H1 (cell line): ENCODE measurements at regions not wholly inside any gene's neighbourhood (a gene's known extent, or its start where the extent isn't known, plus 50 kb on each side); places are given as distances from the start of the nearest gene placed in this dataset.

Experiments
- CTCF ChIA-PET: fragments of 300-600 bp; sonication (Branson Sonifier 250); formaldehyde crosslinking; loops from one replicate; lab custom pipeline; 2021; ENCODE audit not compliant: partially characterized antibody; lab: Charles Lee
- POLR2A ChIA-PET: fragments of 300-600 bp; sonication (Branson Sonifier 250); formaldehyde crosslinking; loops from one replicate; lab custom pipeline; 2021; ENCODE audit warnings: inconsistent platforms; ENCODE audit not compliant: partially characterized antibody; lab: Charles Lee
- DNase-seq, 2 experiments: peaks; one replicate each; pipeline versions ENCODE4 v3.0.0 to v3.0.0-alpha.2; 2010 to 2022; ENCODE audit warnings: low spot score in 2 of 2, low read depth in 1 of 2, mixed read lengths in 1 of 2
- FAIRE-seq: peaks from 2 replicates; lab custom pipeline; 2011; peaks lifted over from hg19 to GRCh38; lab: Jason Lieb, UNC
- H2AFZ ChIP-seq: 2 replicates; pipeline ENCODE4 v1.8.1; 2012; ENCODE audit warnings: low read length, inconsistent platforms
- H2AK5ac ChIP-seq: 2 replicates; pipeline ENCODE4 v1.6.1; 2013; ENCODE audit warnings: low read depth, low read length
- H2BK120ac ChIP-seq: replicated peaks from 2 replicates; pipeline ENCODE3; 2013; ENCODE audit warnings: low read depth, low read length, inconsistent platforms
- H2BK12ac ChIP-seq: 2 replicates; pipeline ENCODE4 v1.6.1; 2013; ENCODE audit warnings: low read depth, low read length
- H2BK15ac ChIP-seq: 2 replicates; pipeline ENCODE4 v1.6.1; 2013; ENCODE audit warnings: low read length
- H2BK20ac ChIP-seq: 2 replicates; pipeline ENCODE4 v1.6.1; 2013; ENCODE audit warnings: low read length
- H2BK5ac ChIP-seq: 2 replicates; pipeline ENCODE4 v1.6.1; 2013; ENCODE audit warnings: low read depth, low read length
- H3K14ac ChIP-seq: 2 replicates; pipeline ENCODE4 v1.6.1; 2013; ENCODE audit warnings: inconsistent platforms; ENCODE audit not compliant: insufficient read length
- H3K18ac ChIP-seq: 2 replicates; pipeline ENCODE4 v1.6.1; 2013; ENCODE audit warnings: low read length; ENCODE audit errors: extremely low read depth
- H3K23ac ChIP-seq: 2 replicates; pipeline ENCODE4 v1.6.1; 2013; ENCODE audit warnings: inconsistent platforms; ENCODE audit not compliant: insufficient read length
- H3K23me2 ChIP-seq: 2 replicates; pipeline ENCODE4 v1.6.1; 2013; ENCODE audit warnings: low read depth, low read length
- H3K27ac ChIP-seq: 2 replicates; pipeline ENCODE4 v1.6.1; 2011; ENCODE audit warnings: low read depth, low read length, inconsistent platforms
- H3K27me3 ChIP-seq, 4 experiments: replicated peaks in 1 of 4; 1 replicate in 1 of 4; 2 replicates in 3 of 4; pipeline versions ENCODE4 v1.6.1 to v1.8.1; 2011 to 2013; ENCODE audit warnings: low read length in 3 of 4, mild to moderate bottlenecking in 3 of 4, inconsistent platforms in 2 of 4, mixed read lengths in 2 of 4, moderate library complexity in 1 of 4; ENCODE audit not compliant: control insufficient read depth in 3 of 4, insufficient read depth in 3 of 4; ENCODE audit errors: extremely low read depth in 1 of 4
- H3K36me3 ChIP-seq, 4 experiments: 2 replicates each; pipeline versions ENCODE4 v1.6.1 to v1.8.1; 2011 to 2013; ENCODE audit warnings: mild to moderate bottlenecking in 4 of 4, low read length in 3 of 4, moderate library complexity in 2 of 4, control low read depth in 1 of 4, inconsistent platforms in 1 of 4; ENCODE audit not compliant: insufficient read depth in 4 of 4, control insufficient read depth in 2 of 4
- H3K4ac ChIP-seq: replicated peaks from 2 replicates; pipeline ENCODE3; 2013; ENCODE audit warnings: low read length, low read depth, mixed read lengths, inconsistent platforms; ENCODE audit not compliant: insufficient read length
- H3K4me1 ChIP-seq, 4 experiments: replicated peaks in 1 of 4; 1 replicate in 1 of 4; 2 replicates in 3 of 4; pipeline versions ENCODE4 v1.6.1 to v1.8.1; 2011 to 2013; ENCODE audit warnings: low read length in 3 of 4, inconsistent platforms in 2 of 4, mixed read lengths in 1 of 4; ENCODE audit not compliant: insufficient read depth in 4 of 4, control insufficient read depth in 3 of 4
- H3K4me2 ChIP-seq, 2 experiments: 2 replicates each; pipeline versions ENCODE4 v1.6.1 to v1.8.1; 2011 to 2013; ENCODE audit warnings: low read depth in 2 of 2, low read length in 2 of 2, control low read depth in 1 of 2, inconsistent platforms in 1 of 2, mild to moderate bottlenecking in 1 of 2; ENCODE audit not compliant: insufficient read depth in 1 of 2
- H3K4me3 ChIP-seq, 4 experiments: fragments of 200-600, 300-600 bp in 1 of 4; sonication (generic), shearing (Covaris generic), sonication (Bioruptor Twin) in 1 of 4; 2 replicates each; pipeline versions ENCODE4 v1.5.1 to v1.8.1; 2011 to 2016; ENCODE audit warnings: low read length in 4 of 4, low read depth in 3 of 4, control low read depth in 2 of 4, inconsistent platforms in 2 of 4, mild to moderate bottlenecking in 2 of 4, mixed read lengths in 1 of 4, moderate library complexity in 1 of 4; ENCODE audit not compliant: insufficient read depth in 2 of 4; ENCODE audit errors: extremely low read depth in 1 of 4
- H3K56ac ChIP-seq: replicated peaks from 2 replicates; pipeline ENCODE3; 2013; ENCODE audit warnings: low read depth, mild to moderate bottlenecking, mixed read lengths, low read length, inconsistent platforms; ENCODE audit not compliant: insufficient read length
- H3K79me1 ChIP-seq: 2 replicates; pipeline ENCODE4 v1.6.1; 2013; ENCODE audit warnings: low read depth, low read length, control low read depth
- H3K79me2 ChIP-seq, 2 experiments: 2 replicates each; pipeline versions ENCODE4 v1.6.1 to v1.8.1; 2012 to 2013; ENCODE audit warnings: low read length in 2 of 2, mild to moderate bottlenecking in 2 of 2, inconsistent platforms in 1 of 2; ENCODE audit not compliant: insufficient read depth in 2 of 2, control insufficient read depth in 1 of 2
- H3K9ac ChIP-seq, 4 experiments: replicated peaks in 1 of 4; 1 replicate in 1 of 4; 2 replicates in 3 of 4; pipeline versions ENCODE4 v1.6.1 to v1.8.1; 2011 to 2013; ENCODE audit warnings: low read depth in 3 of 4, low read length in 3 of 4, control low read depth in 2 of 4, mild to moderate bottlenecking in 2 of 4, moderate library complexity in 2 of 4, inconsistent platforms in 1 of 4; ENCODE audit errors: extremely low read depth in 1 of 4
- H3K9me3 ChIP-seq, 2 experiments: 2 replicates each; pipeline versions ENCODE4 v1.6.1 to v1.8.1; 2012 to 2013; ENCODE audit warnings: mild to moderate bottlenecking in 2 of 2, moderate library complexity in 2 of 2, control low read depth in 1 of 2, inconsistent platforms in 1 of 2, low read depth in 1 of 2, low read length in 1 of 2, mixed read lengths in 1 of 2; ENCODE audit not compliant: insufficient read depth in 2 of 2
- H4K20me1 ChIP-seq, 2 experiments: replicated peaks in 1 of 2; 2 replicates each; pipeline versions ENCODE3 to v1.8.1; 2011 to 2013; ENCODE audit warnings: inconsistent platforms in 2 of 2, low read length in 2 of 2, mild to moderate bottlenecking in 1 of 2; ENCODE audit not compliant: insufficient read depth in 2 of 2, control insufficient read depth in 1 of 2
- H4K5ac ChIP-seq: 2 replicates; pipeline ENCODE4 v1.6.1; 2013; ENCODE audit warnings: low read length, low read depth, mixed read lengths, inconsistent platforms; ENCODE audit not compliant: insufficient read length
- H4K8ac ChIP-seq: 2 replicates; pipeline ENCODE4 v1.8.0; 2013; ENCODE audit warnings: mild to moderate bottlenecking, moderate library complexity, low read length, inconsistent platforms; ENCODE audit not compliant: insufficient read depth; ENCODE audit errors: extremely low read depth
- H4K91ac ChIP-seq: replicated peaks from 2 replicates; pipeline ENCODE3; 2013; ENCODE audit warnings: low read length, mixed read lengths, inconsistent platforms; ENCODE audit not compliant: insufficient read length
- GTF2F1 ChIP-seq: IDR thresholded peaks from 2 replicates; pipeline ENCODE4 v1.6.1; 2012; ENCODE audit warnings: low read depth, low read length, improper control_type of control experiment, borderline replicate concordance
- HDAC6 ChIP-seq: IDR thresholded peaks from one replicate; pipeline ENCODE4 v1.7.1; 2012; ENCODE audit warnings: low read depth, mild to moderate bottlenecking, inconsistent platforms, low read length, moderate library complexity
- SAP30 ChIP-seq: fragments of 300-600 bp; sonication (generic); IDR thresholded peaks from 2 replicates; pipeline ENCODE4 v1.7.1; 2012; ENCODE audit warnings: low read length, moderate library complexity, mild to moderate bottlenecking, inconsistent platforms; ENCODE audit not compliant: insufficient read depth, insufficient replicate concordance
- SP1 ChIP-seq: IDR thresholded peaks from 2 replicates; pipeline ENCODE4 v1.6.1; 2011; ENCODE audit warnings: low read depth, low read length
- TAF1 ChIP-seq: IDR thresholded peaks from 2 replicates; pipeline ENCODE4 v1.6.1; 2011; ENCODE audit warnings: mild to moderate bottlenecking, low read depth, low read length
- TAF7 ChIP-seq: optimal IDR thresholded peaks from 2 replicates; pipeline ENCODE3; 2011; ENCODE audit warnings: low read depth, mild to moderate bottlenecking, inconsistent platforms, low read length, moderate library complexity, borderline replicate concordance
- WGBS, 2 experiments: shearing (Covaris generic) in 1 of 2; methylation state at CpG; one replicate each; pipeline versions ENCODE4 v1.1.6 to v1.1.7; 2013 to 2015; ENCODE audit warnings: low lambda C conversion rate in 2 of 2, mixed read lengths in 2 of 2, inconsistent platforms in 1 of 2, low coverage in 1 of 2, missing lambda C conversion rate in 1 of 2; ENCODE audit not compliant: insufficient replicate concordance in 2 of 2, insufficient coverage in 1 of 2, insufficient read length in 1 of 2; ENCODE audit errors: extremely low coverage in 1 of 2, missing lambda C conversion rate in 1 of 2; 5-methylcytosine and 5-hydroxymethylcytosine counted together

- Histone ChIP-seq H2BK20ac (no peak overlapping the region), H3K23me2 (no peaks in the 10 kb centered on the region), H2AFZ (no peak overlapping the region), H3K4me1 (no peaks in the 10 kb centered on the region), H4K91ac (no peak overlapping the region), H3K56ac (no peak overlapping the region), H2BK5ac (no peak overlapping the region), H4K20me1 (no peaks in the 10 kb centered on the region), H4K5ac (no peak overlapping the region), H3K4me2 (no peak overlapping the region), H2BK120ac (no peak overlapping the region), H4K8ac (no peak overlapping the region), H2BK15ac (no peak overlapping the region), H3K79me2 (no peaks in the 10 kb centered on the region), H3K27ac (no peak overlapping the region), H3K9ac (no peak overlapping the region), H3K23ac (no peak overlapping the region), H3K4me3 (no peak overlapping the region), H3K4ac (no peak overlapping the region), H3K9me3 (no peaks in the 10 kb centered on the region), H3K14ac (no peak overlapping the region), H2AK5ac (no peak overlapping the region), H3K79me1 (no peaks in the 10 kb centered on the region), H2BK12ac (no peak overlapping the region), H3K18ac (no peak overlapping the region), H3K27me3 (no peaks in the 10 kb centered on the region), H3K36me3 (no peaks in the 10 kb centered on the region)
- 81% methylated on average over 3 of the region's 3 CpGs; no CpG with 5 or more reads in 1 of the 2 experiments for WGBS, 2 experiments
- FAIRE-seq (no peak), DNase-seq (no peak)
- ChIA-PET POLR2A (no interaction called here), CTCF (interaction anchor here (1.0 to 1.4 kb wide), 2 partner anchors 33 to 77 kb away, joined by 3 to 5 read pairs; no protein-coding TSS in a partner anchor)
- TF ChIP-seq HDAC6 (no peak), TAF1 (no peak), SP1 (no peak), TAF7 (no peak), GTF2F1 (no peak), SAP30 (no peak)
Observed at GRCh38 chr2:4077017-4077416, 373.6 kb downstream of the DCDC2C start.
